ENCODE measurements at regions not wholly inside any gene's neighbourhood (a gene's known extent, or its start where the extent isn't known, plus 50 kb on each side); places are given as distances from the start of the nearest gene placed in this dataset.

DNA sequence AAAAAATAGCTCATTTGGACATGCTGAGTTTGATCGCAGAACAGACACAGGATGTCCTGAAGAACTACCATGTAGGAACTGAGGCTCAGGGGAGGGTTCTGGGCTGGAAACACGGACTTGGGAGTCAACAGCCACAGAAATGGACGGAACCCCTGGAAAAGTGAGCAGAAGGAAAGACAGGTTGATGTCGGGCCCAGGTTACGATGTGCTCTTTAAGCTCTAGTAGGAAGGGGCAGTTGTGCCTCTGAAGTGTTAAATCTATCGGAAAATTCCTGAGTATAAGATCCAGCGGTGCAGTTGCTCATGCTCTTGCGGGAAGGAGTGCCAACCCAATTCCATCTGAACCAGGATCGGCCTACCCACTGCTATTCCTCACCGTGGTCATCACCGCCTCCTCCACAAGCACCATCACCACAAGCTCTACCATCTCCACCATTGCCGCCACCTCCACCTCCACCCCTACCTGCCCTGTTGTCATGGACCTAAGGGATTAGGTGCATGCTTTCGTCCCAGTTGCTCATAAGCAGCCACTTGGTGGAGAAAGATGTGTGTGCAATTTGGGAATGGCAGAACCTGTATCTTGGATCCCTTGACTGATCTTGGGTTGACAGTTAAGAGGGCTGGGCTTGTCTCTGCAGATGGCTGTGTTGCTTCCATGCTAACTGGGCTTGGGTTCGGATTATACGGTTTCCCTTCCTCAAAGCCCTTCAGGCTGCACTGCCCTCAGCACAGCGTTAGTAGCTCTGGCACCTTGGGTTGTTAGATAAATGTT lies 108.5 kb downstream of the ASB7 start:
- TF ChIP-seq EP300 (IDR thresholded peaks at IDR 0.05): no peak
- TF ChIP-seq, protein P1, sequence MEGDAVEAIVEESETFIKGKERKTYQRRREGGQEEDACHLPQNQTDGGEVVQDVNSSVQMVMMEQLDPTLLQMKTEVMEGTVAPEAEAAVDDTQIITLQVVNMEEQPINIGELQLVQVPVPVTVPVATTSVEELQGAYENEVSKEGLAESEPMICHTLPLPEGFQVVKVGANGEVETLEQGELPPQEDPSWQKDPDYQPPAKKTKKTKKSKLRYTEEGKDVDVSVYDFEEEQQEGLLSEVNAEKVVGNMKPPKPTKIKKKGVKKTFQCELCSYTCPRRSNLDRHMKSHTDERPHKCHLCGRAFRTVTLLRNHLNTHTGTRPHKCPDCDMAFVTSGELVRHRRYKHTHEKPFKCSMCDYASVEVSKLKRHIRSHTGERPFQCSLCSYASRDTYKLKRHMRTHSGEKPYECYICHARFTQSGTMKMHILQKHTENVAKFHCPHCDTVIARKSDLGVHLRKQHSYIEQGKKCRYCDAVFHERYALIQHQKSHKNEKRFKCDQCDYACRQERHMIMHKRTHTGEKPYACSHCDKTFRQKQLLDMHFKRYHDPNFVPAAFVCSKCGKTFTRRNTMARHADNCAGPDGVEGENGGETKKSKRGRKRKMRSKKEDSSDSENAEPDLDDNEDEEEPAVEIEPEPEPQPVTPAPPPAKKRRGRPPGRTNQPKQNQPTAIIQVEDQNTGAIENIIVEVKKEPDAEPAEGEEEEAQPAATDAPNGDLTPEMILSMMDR (IDR thresholded peaks at IDR 0.05): no peak
- no peak for TF ChIP-seq POLR2AphosphoS5 (IDR thresholded peaks at IDR 0.05)
- no peak for TF ChIP-seq POLR2A (IDR thresholded peaks at IDR 0.05)

Data from sigmoid colon (tissue), 4 donors.